ENCODE measurements at regions not wholly inside any gene's neighbourhood (a gene's known extent, or its start where the extent isn't known, plus 50 kb on each side); places are given as distances from the start of the nearest gene placed in this dataset.
"Not testable (repeated sequence)": the region's sequence is repeated elsewhere in the genome, so short reads cannot be mapped to it uniquely, and the experiment has no call there.

DNA sequence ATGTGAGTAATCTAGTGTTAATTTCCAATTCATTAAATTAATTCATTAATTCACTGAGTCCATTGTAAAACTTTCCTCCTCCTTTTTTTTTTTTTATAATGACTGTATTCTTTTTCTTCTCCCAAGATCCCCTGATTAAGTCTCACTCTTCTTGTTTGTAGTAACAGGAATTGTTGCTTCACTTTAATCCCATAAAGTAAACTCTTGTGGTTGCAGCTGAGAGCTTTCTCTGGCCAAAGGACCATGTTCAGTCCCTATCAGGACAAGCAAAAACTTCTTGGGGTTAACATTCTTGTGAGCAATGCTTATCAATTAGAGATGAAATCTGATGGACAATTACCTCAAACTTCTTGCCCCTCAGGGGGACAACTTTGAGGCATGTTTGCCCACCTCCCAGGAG lies 400.2 kb upstream of the SPHKAP start:
- DNase-seq = no peak
- TF ChIP-seq, protein P1, sequence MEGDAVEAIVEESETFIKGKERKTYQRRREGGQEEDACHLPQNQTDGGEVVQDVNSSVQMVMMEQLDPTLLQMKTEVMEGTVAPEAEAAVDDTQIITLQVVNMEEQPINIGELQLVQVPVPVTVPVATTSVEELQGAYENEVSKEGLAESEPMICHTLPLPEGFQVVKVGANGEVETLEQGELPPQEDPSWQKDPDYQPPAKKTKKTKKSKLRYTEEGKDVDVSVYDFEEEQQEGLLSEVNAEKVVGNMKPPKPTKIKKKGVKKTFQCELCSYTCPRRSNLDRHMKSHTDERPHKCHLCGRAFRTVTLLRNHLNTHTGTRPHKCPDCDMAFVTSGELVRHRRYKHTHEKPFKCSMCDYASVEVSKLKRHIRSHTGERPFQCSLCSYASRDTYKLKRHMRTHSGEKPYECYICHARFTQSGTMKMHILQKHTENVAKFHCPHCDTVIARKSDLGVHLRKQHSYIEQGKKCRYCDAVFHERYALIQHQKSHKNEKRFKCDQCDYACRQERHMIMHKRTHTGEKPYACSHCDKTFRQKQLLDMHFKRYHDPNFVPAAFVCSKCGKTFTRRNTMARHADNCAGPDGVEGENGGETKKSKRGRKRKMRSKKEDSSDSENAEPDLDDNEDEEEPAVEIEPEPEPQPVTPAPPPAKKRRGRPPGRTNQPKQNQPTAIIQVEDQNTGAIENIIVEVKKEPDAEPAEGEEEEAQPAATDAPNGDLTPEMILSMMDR (IDR thresholded peaks at IDR 0.05) = no peak
- Mint-ChIP-seq H3K4me3 (no peak overlapping the region), H3K4me1 (ENCODE audit: low read depth) (no peaks in the 10 kb centered on the region), H3K27me3 (ENCODE audit: insufficient read depth) (no peaks in the 10 kb centered on the region), H3K36me3 (ENCODE audit: low read depth) (no peaks in the 10 kb centered on the region), H3K27ac (no peak overlapping the region), H3K9me3 (no peaks in the 10 kb centered on the region)

DNA sequence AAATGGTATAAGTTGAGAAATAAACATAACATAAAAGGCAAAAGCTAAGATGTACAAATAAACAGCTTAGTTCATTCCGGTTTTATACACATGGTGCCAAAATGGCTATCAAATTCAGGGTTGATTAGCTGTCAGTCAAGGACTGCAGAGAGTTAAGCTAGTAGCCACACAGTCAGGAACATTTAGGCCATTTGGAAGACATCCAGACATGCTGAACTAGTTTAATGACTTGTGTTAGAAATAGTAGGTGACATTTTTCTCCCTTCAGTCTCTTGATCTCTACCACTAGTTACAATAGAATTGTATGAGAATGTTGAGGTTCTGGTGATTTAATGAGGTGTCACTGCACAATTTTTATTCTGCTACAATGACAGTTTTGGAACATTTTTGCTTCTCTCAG lies 394.4 kb upstream of the SPHKAP start:
- DNase-seq = no peak
- no peak overlapping the region for H3K27ac Mint-ChIP-seq
- no peak overlapping the region for H3K4me3 Mint-ChIP-seq
- TF ChIP-seq, protein P1 (IDR thresholded peaks at IDR 0.05) = no peak
- H3K27me3 Mint-ChIP-seq (ENCODE audit: insufficient read depth) = no peaks in the 10 kb centered on the region
- no peaks in the 10 kb centered on the region for H3K4me1 Mint-ChIP-seq (ENCODE audit: low read depth)
- H3K36me3 Mint-ChIP-seq (ENCODE audit: low read depth) = no peaks in the 10 kb centered on the region
- H3K9me3 Mint-ChIP-seq = no peaks in the 10 kb centered on the region

DNA sequence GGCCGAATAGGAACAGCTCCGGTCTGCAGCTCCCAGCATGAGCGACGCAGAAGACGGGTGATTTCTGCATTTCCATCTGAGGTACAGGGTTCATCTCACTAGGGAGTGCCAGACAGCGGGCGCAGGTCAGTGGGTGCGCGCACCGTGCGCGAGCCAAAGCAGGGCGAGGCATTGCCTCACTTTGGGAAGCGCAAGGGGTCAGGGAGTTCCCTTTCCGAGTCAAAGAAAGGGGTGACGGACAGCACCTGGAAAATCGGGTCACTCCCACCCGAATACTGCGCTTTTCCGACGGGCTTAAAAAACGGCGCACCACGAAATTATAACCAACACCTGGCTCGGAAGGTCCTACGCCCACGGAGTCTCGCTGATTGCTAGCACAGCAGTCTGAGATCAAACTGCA lies 386.8 kb upstream of the SPHKAP start:
- not testable (repeated sequence) for H3K4me1 Mint-ChIP-seq (ENCODE audit: low read depth); H3K36me3 Mint-ChIP-seq (ENCODE audit: low read depth); H3K27me3 Mint-ChIP-seq (ENCODE audit: insufficient read depth); DNase-seq; H3K4me3 Mint-ChIP-seq; H3K9me3 Mint-ChIP-seq; H3K27ac Mint-ChIP-seq

DNA sequence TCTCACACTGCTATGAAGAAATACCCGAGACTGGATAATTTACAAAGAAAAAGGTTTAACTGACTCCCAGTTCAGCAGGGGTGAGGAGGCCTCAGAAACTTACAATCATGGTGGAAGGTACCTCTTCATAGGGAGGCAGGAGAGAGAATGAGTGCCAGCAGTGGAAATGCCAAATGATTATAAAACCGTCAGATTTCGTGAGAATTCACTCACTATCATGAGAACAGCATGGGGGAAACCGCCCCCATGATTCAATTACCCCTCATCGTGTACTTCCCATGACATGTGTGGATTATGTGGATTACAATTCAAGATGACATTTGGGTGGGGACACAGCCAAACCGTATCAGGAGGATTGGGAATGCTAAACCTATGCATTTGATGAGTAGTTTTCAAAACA lies 380.3 kb upstream of the SPHKAP start:
- no peaks in the 10 kb centered on the region for H3K9me3 Mint-ChIP-seq
- H3K4me3 Mint-ChIP-seq = no peak overlapping the region
- H3K27ac Mint-ChIP-seq = no peak overlapping the region
- H3K4me1 Mint-ChIP-seq (ENCODE audit: low read depth) = peaks cover 5% of the 10 kb centered on the region
- TF ChIP-seq, protein P1 (IDR thresholded peaks at IDR 0.05) = no peak
- no peak for DNase-seq
- no peaks in the 10 kb centered on the region for H3K27me3 Mint-ChIP-seq (ENCODE audit: insufficient read depth)
- H3K36me3 Mint-ChIP-seq (ENCODE audit: low read depth) = no peaks in the 10 kb centered on the region

DNA sequence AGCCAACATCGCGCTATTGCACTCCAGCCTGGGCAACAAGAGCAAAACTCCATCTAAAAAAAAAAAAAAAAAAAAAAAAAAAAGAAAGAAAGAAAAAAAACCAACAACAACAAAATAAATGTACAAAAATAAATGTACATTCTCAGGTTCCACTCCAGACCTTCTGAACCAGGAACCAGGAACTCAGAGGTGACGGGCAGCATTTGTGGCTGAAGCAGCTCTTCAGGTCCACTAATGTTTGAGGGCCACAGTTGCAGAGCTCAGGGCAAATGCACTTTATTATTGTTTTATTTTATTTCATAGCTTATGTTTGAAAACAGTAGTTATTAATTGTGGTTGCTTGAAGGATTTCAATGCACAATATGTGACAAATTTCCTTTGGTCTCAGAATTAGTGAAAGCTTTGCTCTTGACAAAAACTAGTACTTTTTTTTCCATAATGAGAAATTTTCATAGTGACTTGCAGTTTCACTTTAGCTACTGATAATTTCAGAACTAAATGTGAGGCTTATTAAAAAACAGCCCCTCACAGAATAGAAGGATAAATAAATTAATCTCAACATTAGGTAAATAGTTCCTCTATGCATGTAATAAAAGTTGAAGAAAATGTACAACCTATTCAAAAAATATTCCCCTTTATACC lies 378.4 kb upstream of the SPHKAP start:
- Mint-ChIP-seq H3K27me3 (ENCODE audit: insufficient read depth) (no peaks in the 10 kb centered on the region), H3K27ac (no peak overlapping the region), H3K4me1 (ENCODE audit: low read depth) (peaks cover 13% of the 10 kb centered on the region), H3K9me3 (no peaks in the 10 kb centered on the region), H3K4me3 (no peak overlapping the region), H3K36me3 (ENCODE audit: low read depth) (no peaks in the 10 kb centered on the region)
- TF ChIP-seq, protein P1 (IDR thresholded peaks at IDR 0.05) = no peak
- DNase-seq = no peak

DNA sequence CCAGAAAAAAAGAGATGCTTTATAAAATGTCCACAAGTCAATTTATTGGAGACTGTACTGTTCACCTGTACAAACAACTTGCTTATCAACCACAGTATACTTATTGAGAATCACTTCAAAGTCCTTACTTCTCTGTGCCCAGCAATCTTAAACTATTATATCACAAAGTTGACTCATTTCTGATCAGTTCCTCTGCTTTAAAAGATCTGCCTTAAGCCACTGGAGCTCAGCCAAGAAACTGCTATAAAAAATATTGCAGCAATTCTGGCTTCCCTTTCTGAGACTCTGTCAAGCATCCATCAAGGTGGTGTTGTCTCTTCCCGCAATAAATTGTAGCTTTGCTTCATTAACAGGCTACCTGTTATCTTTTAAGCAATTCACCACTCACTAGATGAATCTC lies 375.2 kb upstream of the SPHKAP start:
- no peak overlapping the region for H3K27ac Mint-ChIP-seq
- no peaks in the 10 kb centered on the region for H3K9me3 Mint-ChIP-seq
- H3K27me3 Mint-ChIP-seq (ENCODE audit: insufficient read depth) = no peaks in the 10 kb centered on the region
- peak; percentile 39 for DNase-seq
- no peaks in the 10 kb centered on the region for H3K36me3 Mint-ChIP-seq (ENCODE audit: low read depth)
- H3K4me1 Mint-ChIP-seq (ENCODE audit: low read depth) = peaks cover 20% of the 10 kb centered on the region
- TF ChIP-seq, protein P1 (IDR thresholded peaks at IDR 0.05) = no peak
- H3K4me3 Mint-ChIP-seq = no peak overlapping the region
